ENCODE measurements at regions not wholly inside any gene's neighbourhood (a gene's known extent, or its start where the extent isn't known, plus 50 kb on each side); places are given as distances from the start of the nearest gene placed in this dataset.

DNA sequence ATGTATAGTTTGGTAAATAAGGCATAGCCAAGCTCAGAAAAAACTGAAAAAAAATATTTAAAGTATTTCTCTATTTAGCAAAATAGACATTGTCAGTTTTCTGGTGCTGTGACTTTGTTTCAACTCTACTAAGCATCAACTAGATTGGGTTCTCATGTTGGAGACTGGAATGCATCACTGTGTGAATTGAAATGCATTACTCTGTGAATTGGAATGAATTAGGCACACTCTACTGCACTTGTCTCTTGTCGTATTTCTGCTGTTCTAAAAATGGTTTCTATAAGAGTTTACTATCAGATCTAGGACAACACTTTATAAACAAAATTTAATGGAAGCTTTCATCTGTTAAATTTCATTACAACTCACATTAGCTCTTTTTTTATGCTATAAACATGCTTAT lies 1772.2 kb downstream of the MAT2B start:
- TF ChIP-seq CTCF (IDR thresholded peaks at IDR 0.05): no peak
- TF ChIP-seq POLR2A (IDR thresholded peaks at IDR 0.05): no peak
- TF ChIP-seq EP300 (IDR thresholded peaks at IDR 0.05; ENCODE audit: low read depth): no peak
- no peak for TF ChIP-seq POLR2AphosphoS5 (IDR thresholded peaks at IDR 0.05)

Data from transverse colon (tissue), 4 donors.